NCI-H1048 (cell line): ENCODE measurements at regions not wholly inside any gene's neighbourhood (a gene's known extent, or its start where the extent isn't known, plus 50 kb on each side); places are given as distances from the start of the nearest gene placed in this dataset.
"Not testable (repeated sequence)": the region's sequence is repeated elsewhere in the genome, so short reads cannot be mapped to it uniquely, and the experiment has no call there.

Source experiments
- DNase-seq: peaks from one replicate; lab custom pipeline; 2025; lab: John Stamatoyannopoulos, UW

DNA sequence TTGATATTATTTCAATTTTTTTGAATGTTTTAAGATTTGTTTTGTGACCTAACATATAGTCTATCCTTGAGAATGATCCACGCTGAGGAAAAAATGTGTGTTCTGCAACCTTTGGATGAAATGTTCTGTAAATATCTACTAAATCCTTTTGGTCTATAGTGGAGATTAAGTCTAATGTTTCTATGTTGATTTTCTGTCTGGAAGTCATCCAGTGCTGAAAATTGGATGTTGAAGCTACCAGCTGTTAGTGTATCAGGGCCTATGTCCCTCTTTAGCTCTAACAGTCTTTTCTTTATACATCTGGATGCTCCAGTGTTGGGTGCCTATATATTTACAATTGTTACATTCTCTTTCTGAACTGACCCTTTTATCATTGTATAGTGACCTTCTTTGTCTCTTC lies 422.3 kb downstream of the TMEM232 start:
- no peak for DNase-seq

DNA sequence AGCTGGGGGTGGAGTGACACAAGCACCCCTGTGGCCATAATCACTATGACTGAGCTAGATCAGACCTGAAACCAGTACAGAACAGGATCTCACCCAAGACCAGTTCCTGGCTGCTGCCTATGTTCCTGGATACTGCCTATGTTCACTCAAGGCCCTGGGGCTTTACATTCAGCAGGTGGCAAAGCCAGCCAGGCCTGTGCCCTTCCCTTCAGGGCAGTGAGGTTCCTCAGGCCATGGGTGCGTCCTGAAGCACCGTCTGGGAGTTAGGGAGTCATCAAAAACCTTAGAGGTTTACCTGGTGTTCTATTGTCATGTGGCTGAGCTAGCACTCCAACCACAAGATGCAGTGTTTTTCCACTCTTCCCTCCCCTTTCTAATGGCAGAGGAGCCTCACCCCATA lies 419.8 kb downstream of the TMEM232 start:
- DNase-seq: no peak

DNA sequence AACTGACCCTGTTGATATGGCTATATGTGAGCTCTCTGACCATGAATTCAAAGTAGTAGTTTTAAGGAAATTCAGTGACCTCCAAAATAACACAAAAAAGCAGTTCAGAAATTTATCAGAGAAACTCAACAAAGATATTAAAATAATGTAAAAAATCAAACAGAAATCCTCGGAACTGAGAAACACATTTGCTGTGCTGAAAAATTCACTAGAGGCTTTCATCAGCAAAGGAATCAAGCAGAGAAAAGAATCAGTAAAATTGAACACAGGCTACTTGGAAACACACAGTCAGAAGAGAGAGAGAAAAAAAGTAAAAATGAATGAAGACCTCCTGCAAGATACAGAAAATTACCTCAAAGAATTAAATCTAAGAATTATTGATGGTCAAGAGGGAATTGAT lies 417.2 kb downstream of the TMEM232 start:
- DNase-seq: no peak

DNA sequence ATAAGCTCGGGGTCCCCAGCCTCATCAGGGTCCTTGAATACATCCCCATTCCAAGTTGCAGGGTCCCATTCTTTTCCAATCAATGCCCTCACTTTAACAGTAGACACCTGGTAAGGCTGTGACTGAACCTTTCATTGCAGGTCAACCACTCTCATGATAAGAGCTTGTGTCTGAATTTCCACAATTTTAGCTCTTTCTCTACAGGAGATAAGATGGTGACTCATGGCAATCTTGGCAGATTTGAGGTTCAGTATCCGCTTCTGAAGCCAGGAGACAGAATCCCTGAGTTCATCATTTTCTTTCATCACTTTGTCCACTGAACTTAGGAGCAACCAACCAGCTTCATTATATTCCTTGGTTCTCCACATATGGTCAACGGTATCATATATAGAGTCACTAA lies 409.9 kb downstream of the TMEM232 start:
- DNase-seq: not testable (repeated sequence)

DNA sequence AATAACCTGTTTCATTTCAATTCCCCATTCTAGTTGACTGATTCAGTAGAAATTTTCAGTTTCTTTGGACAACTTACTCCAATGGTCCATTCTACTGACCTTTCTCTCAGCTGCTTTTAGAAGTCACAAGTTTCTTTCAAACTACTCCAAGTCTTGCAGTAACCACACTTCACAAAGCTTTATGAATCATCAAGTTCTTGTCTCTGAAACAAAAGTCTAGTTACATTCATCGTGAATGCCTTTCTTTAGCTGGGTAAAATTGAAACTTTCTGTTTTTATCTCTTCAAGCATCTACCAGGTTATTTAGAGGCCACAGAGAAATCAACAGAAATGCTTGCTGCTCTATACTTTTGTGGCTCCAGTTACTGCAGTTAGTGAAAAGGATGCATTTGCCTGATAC lies 405.4 kb downstream of the TMEM232 start:
- DNase-seq: no peak

DNA sequence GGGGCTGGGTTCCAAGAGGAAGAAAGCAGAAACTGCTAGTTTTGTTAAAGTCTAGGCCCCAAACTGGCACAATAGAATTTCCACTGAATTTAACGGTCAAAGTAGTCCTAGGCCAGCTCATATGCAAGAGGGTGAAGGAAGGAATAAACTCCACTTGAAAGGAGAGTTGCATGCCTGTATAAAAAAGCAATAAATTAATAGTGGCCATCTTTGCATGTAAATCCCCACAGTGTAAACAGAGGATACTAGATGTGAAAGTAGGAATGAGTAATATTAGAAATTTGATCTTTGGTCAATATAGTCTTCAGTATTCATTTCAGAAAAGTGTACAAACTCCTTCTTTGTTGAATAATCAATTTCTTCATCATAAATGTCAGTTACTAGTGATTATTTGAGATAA lies 403.1 kb downstream of the TMEM232 start:
- no peak for DNase-seq

DNA sequence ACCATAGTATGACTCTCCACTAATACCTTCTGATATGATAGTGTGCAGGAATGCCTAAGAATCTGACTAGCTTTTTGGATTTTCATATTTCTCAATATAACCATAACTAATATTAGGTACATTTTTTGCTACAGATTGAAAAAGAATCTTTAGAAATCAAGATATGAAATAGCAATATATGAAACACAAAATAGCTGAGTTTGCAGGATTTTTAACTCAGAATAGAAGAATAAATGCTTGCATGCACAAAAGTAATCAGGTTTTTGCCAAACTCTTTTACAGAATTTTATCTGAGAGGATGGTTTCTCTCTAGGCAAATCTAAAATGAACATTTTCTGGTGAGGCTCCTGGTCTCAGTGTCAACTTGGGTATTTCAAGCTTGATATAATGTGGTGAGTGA lies 402.6 kb downstream of the TMEM232 start:
- DNase-seq: no peak

DNA sequence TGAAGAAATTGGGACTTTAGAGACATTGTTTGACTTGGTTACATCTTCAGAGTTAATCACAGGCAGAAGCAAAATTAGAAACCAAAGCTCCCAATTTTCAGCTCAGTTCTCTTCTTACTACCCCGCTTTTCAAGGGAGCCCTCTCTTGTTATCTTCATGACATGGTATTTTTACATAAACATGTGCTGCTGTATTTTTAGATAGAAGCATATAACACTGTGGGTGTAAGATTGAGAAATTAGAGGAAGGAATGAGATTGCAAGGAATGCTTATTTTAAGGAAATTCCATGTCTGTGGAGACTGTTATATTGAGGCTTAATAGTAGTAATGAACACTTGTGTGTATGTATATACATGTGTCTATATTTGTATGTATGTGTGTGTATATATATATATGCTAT lies 401.6 kb downstream of the TMEM232 start:
- DNase-seq: no peak

DNA sequence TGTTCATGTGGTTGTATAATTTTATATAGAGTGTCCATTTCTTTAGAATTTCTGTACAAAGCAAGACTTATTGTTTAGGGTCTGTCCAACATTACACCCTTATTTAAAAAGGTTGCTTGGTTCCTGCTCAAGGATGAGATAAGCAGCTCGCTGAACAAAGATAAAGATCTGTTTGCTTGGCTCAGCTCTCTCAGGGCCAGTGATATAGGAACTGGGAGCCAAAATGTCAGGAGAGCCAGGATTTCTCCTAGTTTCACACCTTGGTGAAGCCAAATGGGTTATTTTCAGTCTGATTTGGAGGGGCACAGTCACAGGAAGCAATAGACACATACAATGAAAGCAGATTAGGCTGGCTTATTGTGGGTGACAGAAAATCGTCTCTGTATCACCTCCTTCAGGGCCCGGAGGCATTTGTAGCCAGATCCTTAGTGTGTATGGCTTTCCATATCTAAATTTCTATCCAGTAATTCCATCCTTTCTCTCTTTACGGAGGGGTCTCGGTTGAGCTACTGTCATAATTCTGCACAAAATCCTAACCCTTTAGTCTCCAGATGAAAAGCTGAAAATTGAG lies 396.4 kb downstream of the TMEM232 start:
- DNase-seq: no peak

DNA sequence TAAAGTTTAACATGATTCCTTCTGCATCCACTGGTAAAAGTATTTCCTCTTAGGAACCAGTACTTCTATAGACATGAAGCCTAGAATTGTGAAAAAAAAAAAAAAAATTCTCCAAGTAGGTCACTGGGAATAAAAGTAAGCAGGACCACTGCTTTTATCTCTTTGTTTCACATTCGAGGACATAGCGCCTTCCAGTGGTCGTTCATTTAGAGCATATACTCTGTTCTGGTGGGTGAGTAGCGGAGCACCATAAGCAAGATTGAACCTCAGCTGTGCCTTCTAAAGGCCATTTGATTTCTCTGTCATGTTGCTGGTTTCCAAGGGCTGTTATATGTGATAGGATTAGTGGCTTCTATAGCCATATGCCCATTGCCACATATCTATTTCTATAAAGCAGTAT lies 393.1 kb downstream of the TMEM232 start:
- DNase-seq: no peak

DNA sequence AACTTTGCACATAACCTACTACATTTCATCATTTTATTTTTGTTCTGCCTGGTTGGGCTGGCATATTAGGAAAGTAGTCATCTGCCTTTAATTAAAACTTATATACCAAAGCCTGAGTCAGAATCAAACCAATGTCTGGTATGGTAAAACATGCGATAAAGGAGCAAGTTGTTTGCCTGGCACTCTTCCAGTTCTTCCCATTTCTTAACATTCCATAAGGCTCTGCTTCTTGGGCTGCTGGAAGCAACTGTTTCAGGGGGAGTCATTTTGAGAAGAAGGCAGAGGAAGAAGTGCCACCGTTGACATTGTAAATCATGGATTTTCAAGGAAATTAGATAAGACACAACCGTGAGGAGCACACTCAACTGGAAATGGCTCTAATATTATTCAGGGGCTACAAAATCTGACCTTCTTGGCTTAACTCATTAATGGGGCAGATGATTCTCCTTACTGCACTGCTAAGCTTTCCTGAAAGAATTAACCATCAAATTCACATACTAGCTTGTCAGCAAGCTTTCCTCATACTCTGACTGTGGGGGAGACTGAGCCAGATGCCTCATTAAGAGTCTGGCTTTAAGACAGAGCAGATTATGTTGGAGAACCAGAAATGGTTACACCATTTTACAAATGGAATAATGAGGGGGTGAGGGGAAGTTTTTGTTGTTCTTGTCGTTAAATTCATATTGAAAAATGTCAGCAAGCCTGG lies 391.0 kb downstream of the TMEM232 start:
- no peak for DNase-seq

DNA sequence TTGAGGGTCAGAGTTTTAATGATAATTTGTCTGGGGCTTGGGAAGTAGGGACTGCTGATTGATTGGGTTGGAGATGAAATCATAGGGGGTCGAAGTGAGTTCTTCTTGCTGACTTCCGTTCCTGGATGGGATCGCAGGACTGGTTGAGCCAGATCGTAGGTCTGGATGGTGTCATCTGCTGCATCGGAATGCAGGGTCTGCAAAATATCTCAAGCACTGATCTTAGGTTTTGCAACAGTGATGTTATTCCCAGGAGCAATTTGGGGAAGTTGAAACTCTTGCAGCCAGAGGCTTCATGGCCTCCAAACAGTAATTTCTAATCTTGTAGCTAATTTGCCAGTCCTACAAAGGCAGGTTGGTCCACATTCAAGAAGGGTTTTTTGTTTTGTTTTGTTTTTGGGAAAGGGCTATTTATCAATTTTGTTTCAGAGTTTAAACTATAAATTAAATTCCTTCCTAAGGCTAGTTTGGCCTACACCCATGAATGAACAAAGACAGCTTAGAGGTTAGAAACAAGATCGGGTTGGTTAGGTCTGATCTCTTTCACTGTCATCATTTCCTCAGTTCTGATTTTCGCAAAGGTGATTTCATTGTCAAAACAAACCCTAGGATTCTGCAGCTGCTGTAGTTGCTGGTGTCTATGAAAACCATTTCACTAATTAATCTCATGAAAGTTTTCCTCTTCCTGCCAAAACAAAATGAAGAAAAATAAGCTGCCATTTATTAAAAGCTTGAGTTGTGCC lies 388.0 kb downstream of the TMEM232 start:
- DNase-seq: no peak

DNA sequence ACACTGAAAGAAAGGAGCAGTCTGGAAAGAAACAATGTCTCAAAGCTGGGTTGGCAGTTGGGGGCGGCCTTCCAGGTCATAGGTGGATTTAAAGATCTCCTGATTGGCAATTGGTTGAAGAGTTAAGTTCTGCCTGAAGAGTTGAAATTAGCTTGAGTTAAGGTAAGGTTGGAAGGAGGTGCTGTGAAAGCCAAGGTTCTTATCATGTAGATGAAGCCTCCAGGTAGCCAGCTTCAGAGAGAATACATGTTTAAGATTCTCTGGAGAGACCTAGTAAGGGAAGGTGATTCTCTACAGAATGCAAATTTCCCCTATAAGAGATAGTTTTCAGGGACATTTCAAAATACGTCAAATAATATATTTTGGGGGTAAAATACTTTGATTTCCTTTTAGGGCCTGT lies 387.1 kb downstream of the TMEM232 start:
- DNase-seq: no peak

DNA sequence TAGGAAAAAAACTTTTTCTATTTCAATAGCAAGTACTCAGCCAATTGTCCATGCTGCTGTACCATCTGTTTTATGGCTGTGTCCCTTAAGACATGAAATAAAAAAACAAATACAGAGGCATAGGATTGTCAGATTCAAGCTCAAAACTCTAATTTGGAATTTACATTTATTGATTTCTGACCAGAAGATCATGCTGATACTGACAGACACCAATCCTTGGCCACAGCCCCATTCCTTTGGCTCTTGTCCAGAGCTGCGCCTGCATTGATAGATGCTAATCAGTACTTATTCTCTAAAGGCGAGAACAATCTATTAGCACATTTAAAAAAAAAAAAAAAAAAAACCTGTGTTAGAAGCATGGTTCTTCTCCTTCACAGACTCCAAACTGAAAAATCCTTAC lies 384.6 kb downstream of the TMEM232 start:
- DNase-seq: no peak

DNA sequence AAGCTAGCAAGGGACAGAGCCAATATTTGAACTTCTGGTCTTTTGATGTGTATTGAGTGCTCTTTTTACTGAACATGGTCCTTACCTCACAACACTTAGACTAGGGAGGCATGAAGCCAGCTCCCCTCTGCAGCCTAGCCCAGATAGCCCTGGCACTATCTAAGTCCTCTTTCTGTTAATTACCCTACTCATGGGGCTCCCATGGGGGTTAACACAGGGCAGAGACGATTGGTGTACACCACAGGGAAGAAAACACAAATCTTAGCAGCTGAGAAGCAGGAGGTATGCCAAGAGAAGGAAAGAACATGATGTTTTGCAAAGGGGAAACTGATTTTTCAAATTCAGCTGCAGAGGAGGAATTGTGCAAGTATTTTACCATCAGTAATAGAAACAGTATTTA lies 383.8 kb downstream of the TMEM232 start:
- no peak for DNase-seq

DNA sequence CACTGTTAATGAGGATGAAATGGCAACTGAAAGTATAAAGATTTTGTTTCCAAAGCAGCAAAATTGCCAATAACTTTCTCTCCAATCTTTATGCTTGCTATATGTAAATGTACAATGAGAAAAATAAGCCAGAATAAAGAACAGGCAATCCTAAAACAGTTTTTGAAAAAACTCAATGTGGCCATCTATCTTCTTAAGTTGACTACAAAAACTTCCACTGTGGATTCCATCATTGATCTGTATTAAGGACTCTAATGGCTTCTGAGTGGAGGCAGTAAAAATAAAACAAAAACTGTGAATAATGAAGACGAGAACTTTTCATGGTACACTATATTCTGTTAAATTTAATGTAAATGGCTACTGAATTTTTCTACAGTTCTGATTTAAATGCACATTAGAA lies 382.9 kb downstream of the TMEM232 start:
- no peak for DNase-seq

DNA sequence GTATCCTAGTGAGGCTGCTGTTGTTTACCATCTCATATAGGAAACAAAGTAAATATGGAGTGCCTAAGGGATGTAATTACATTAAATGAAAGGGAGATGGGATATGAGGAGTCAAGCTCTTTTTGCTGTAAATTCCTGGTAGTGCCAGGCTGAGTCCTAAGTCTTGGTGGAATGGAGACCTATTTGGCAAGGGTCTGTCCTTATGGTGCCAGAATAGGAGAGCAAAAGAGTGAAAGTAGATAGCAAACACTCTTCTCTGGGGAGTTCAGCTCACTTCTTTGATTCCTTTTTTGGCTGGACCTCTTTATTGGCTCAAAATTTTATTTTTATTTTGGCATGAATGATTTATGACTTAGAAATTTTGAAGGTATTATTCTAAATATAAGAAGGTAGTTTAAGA lies 380.8 kb downstream of the TMEM232 start:
- no peak for DNase-seq

DNA sequence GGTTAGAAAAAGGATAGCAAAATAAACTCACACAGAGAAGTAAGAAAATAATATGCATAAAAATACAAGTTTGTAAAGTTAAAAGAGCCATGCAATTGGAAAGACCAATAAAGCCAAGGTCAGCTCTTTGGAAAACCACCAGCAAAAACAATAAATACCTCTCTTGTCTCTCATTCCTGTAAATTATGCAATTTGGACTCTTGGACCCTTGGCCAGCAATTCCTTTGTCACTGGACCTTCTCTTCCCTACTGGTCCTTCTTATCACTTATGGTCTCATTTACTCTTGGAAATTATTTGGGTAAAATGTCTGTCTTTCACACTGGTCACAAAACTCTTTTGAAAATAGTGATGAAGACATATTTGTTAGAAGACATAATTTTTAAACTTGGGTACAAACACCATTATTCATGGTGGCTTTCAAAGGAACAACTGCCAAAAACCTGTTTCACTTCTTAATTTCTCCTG lies 379.5 kb downstream of the TMEM232 start:
- DNase-seq: no peak

DNA sequence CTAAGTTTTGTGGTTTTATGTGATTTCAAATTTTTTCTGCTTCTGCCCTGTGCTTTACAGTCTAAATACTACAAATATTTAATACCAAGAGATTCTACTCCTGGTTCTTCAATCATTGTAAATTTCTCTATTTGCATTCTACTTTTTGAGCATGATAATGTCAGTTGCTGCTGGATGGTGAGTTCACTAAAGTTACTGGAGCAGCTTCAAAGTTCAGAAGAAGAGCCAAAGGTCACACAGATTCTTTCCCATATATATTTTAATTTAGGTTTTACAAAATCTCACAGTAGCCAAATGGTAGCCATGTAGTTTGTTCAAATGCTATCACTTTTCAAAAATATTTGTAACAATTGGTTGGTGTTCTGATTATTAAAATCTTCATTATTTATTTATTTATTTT lies 378.7 kb downstream of the TMEM232 start:
- no peak for DNase-seq

DNA sequence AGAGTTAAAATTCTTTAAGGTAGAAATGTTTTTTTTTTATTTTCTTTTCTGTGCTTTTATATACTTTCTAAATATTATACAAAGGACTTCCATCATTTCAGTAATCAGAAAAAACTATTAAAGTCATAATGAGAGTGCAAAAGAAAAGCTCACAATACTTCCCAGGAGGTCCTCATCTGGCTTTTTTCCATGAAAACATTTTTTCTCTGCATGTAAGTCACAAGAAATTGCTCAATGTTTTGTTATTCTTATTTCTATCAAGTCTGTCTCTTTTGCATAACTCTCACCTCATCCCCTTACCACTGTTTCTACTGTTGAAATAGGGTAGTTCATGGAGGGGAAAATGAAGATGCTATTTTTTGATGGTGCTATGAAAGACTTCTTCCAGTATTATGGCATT lies 375.0 kb downstream of the TMEM232 start:
- DNase-seq: no peak

DNA sequence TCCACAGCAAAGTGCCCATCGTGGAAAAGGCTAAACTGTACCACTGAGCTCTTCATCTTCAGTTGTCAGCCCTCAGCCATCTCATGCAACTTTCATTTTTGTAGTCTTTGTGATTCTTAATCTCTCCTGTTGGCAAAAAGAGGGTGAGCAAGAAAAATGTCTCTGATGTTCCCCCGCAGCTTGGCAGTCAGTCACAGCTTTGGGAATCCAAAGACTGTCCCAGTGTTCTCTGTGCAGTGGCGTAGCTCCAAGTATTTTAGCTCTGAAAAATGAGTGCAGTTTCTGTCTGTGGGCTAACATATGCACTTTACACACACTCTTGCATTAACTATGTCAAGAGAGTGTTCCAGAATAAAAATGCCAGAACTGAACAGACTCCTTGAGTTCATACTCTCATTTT lies 372.2 kb downstream of the TMEM232 start:
- DNase-seq: no peak

DNA sequence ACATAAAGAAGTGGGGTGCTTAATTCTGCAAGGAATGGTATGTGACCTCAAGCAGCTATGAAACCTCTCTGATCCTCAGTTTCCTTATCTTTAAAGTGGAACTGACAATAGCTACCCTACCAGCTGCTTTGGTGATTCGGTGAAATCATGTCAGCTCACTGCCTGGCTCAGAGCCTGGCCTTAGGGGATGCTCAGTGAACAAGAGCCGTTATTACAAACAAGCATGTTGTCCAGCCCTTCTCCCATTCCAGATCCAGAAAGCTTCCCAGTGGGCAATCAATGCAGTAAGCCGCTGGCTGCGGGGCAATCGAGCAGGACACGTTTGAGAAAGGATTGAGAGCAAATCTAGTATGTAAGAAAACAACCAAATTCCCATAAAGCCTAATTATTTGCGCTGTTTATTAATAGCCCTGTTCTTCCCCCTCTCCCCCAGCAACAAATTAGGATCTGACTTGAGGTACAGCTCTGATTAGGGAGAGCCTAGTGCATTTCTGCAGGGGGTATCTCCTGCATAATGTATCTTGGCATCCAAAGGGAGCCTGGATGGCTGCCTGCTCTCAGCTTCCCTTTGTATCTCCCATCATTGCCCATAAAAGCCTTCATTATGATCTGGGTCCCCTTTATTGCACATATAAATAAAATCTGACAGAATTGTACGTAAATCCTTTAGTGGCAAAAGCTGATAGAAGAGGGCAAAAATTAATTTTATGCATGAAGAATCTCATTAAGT lies 371.4 kb downstream of the TMEM232 start:
- DNase-seq: no peak

DNA sequence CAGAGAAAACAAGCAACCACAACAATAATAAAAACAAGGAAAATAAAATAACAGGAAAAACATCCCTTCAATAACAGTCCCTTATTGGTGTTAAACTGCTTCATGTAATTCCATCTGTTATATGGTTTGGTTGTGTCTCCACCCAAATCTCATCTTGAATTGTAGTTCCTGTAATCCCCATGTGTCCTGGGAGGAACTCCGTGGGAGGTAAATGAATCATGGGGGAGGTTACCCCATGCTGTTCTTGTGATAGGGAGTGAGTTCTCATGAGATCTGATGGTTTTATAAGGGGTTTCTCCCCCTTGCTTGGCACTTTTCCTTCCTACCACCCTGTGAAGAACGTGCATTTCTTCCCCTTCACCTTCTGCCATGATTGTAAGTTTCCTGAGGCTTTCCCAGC lies 369.8 kb downstream of the TMEM232 start:
- DNase-seq: no peak
